GM12878 (cell line): ENCODE measurements at regions not wholly inside any gene's neighbourhood (a gene's known extent, or its start where the extent isn't known, plus 50 kb on each side); places are given as distances from the start of the nearest gene placed in this dataset.
A peak's percentile ranks its signal among the peaks of the same experiment; 100 is the strongest.

Source experiments
- ATAC-seq: fragments of 200-7000 bp; cut with Tn5 transposase; 3 replicates; pipeline ENCODE4 v1.9.1; 2020; ENCODE audit warnings: mild to moderate bottlenecking, moderate library complexity
- BruUV-seq: library from RNA; stranded (reverse); fragments of 400-500 nt; replicated peaks from 2 replicates; lab custom pipeline; 2021; lab: Mats Ljungman, UMichigan
- CTCF ChIA-PET: fragments of 300-600 bp; sonication (Branson Sonifier 250); formaldehyde crosslinking; extraction: SDS; loops from one replicate; lab custom pipeline; 2021; ENCODE audit warnings: inconsistent platforms; lab: Yijun Ruan, JAX
- POLR2A ChIA-PET: fragments of 350-600 bp; formaldehyde crosslinking; extraction: SDS; loops from one replicate; lab custom pipeline; 2021; ENCODE audit warnings: inconsistent platforms; lab: Charles Lee
- RAD21 ChIA-PET: fragments of 300-600 bp; sonication (Branson Sonifier 250); formaldehyde crosslinking; loops from one replicate; lab custom pipeline; 2023; ENCODE audit warnings: antibody characterized with exemption; ENCODE audit not compliant: unreplicated experiment; lab: Charles Lee
- SMC1A ChIA-PET: fragments of 300-600 bp; sonication (Branson Sonifier 250); formaldehyde crosslinking; loops from one replicate; lab custom pipeline; 2023; ENCODE audit not compliant: unreplicated experiment, uncharacterized antibody; lab: Charles Lee
- DNase-seq: peaks from one replicate; pipeline ENCODE4 v3.0.0-alpha.2; 2011; ENCODE audit warnings: low read depth, low spot score
- FAIRE-seq: peaks from 3 replicates; lab custom pipeline; 2011; peaks lifted over from hg19 to GRCh38; lab: Jason Lieb, UNC
- H2AFZ ChIP-seq: 2 replicates; pipeline ENCODE4 v1.6.0; 2011; ENCODE audit warnings: low read depth, low read length, control low read depth; ENCODE audit not compliant: control insufficient read depth
- H3K27ac ChIP-seq: 2 replicates; pipeline ENCODE4 v1.5.1; 2011; ENCODE audit warnings: control low read depth; ENCODE audit not compliant: control insufficient read depth, insufficient read depth
- H3K27me3 ChIP-seq, 2 experiments: replicated peaks in 1 of 2; 2 replicates each; pipeline versions ENCODE4 v1.6.0 to v1.6.1; 2011; ENCODE audit warnings: low read length in 1 of 2; ENCODE audit not compliant: control insufficient read depth in 2 of 2, insufficient read depth in 2 of 2
- H3K36me3 ChIP-seq, 2 experiments: 2 replicates each; pipeline ENCODE4 v1.5.1; 2011; ENCODE audit warnings: low read length in 1 of 2; ENCODE audit not compliant: control insufficient read depth in 2 of 2, insufficient read depth in 2 of 2
- H3K4me1 ChIP-seq: 2 replicates; pipeline ENCODE4 v1.6.1; 2011; ENCODE audit warnings: mild to moderate bottlenecking, low read length, moderate library complexity, mixed read lengths; ENCODE audit not compliant: control insufficient read depth, insufficient read depth
- H3K4me2 ChIP-seq: 2 replicates; pipeline ENCODE4 v1.6.0; 2011; ENCODE audit warnings: control low read depth; ENCODE audit not compliant: control insufficient read depth, insufficient read depth
- H3K4me3 ChIP-seq: fragments of 200-600 bp; sonication (generic); 2 replicates; pipeline ENCODE4 v1.5.1; 2016
- H3K79me2 ChIP-seq: 2 replicates; pipeline ENCODE4 v1.6.0; 2011; ENCODE audit warnings: low read length; ENCODE audit not compliant: control insufficient read depth, insufficient read depth
- H3K9ac ChIP-seq: 2 replicates; pipeline ENCODE4 v1.8.0; 2011; ENCODE audit warnings: low read length, control low read depth, mixed read lengths; ENCODE audit not compliant: control insufficient read depth, insufficient read depth
- H3K9me3 ChIP-seq: replicated peaks from 3 replicates; pipeline ENCODE4 v1.5.1; 2011; ENCODE audit warnings: mild to moderate bottlenecking, low read length; ENCODE audit not compliant: control insufficient read depth, insufficient read depth
- H4K20me1 ChIP-seq: 2 replicates; pipeline ENCODE4 v1.6.0; 2011; ENCODE audit not compliant: control insufficient read depth, insufficient read depth
- CEBPB ChIP-seq, 2 experiments: fragments of 150-350 bp in 1 of 2; IDR thresholded peaks; 2 replicates each; pipeline ENCODE4 v1.6.1; 2012 to 2014; ENCODE audit warnings: low read depth in 2 of 2, low read length in 2 of 2, borderline replicate concordance in 1 of 2, inconsistent platforms in 1 of 2
- CHD1 ChIP-seq: IDR thresholded peaks from 2 replicates; pipeline ENCODE4 v1.6.1; 2012; ENCODE audit warnings: low read depth, low read length, improper control_type of control experiment
- EP300 ChIP-seq, 2 experiments: fragments of 150-350 bp in 1 of 2; IDR thresholded peaks; 2 replicates each; pipeline ENCODE4 v1.6.1; 2011 to 2012; ENCODE audit warnings: low read depth in 2 of 2, low read length in 2 of 2, borderline replicate concordance in 1 of 2, improper control_type of control experiment in 1 of 2, inconsistent platforms in 1 of 2; ENCODE audit not compliant: control insufficient read depth in 1 of 2
- HDAC6 ChIP-seq: fragments of 200-600 bp; sonication (generic); IDR thresholded peaks from one replicate; pipeline ENCODE4 v1.8.0; 2017; ENCODE audit warnings: antibody characterized with exemption; ENCODE audit not compliant: unreplicated experiment
- IKZF2 ChIP-seq, 2 experiments: fragments of 450-650 bp; IDR thresholded peaks; 2 replicates each; pipeline ENCODE4 v1.6.1; 2017; ENCODE audit warnings: mild to moderate bottlenecking in 2 of 2, moderate library complexity in 2 of 2
- RBBP5 ChIP-seq: fragments of 200-600 bp; sonication (generic); conservative IDR thresholded peaks from 2 replicates; pipeline ENCODE4 v1.6.1; 2016
- RUNX3 ChIP-seq: IDR thresholded peaks from 2 replicates; pipeline ENCODE4 v1.6.1; 2012; ENCODE audit warnings: low read length, inconsistent platforms
- SIN3A ChIP-seq: IDR thresholded peaks from 2 replicates; pipeline ENCODE4 v1.6.1; 2012; ENCODE audit warnings: low read depth, low read length, improper control_type of control experiment
- SPI1 ChIP-seq: IDR thresholded peaks from 2 replicates; pipeline ENCODE4 v1.6.1; 2011; ENCODE audit warnings: low read depth, mild to moderate bottlenecking, low read length, moderate library complexity, borderline replicate concordance; ENCODE audit not compliant: insufficient read depth
- WGBS: methylation state at CpG from one replicate; pipeline ENCODE4 v1.1.6; 2016; ENCODE audit warnings: low lambda C conversion rate; ENCODE audit not compliant: insufficient replicate concordance, insufficient coverage; ENCODE audit errors: missing lambda C conversion rate; 5-methylcytosine and 5-hydroxymethylcytosine counted together
- in situ Hi-C: fragments of 300-500 bp; cut with MboI; formaldehyde crosslinking; loops from 9 replicates; pipeline ENCODE4 v1.14.3; 2018; ENCODE audit warnings: mixed read lengths
- intact Hi-C: fragments of 100-400 bp; cut with micrococcal nuclease; formaldehyde crosslinking; loops from one replicate; pipeline ENCODE4 v1.14.2; 2022; ENCODE audit not compliant: unreplicated experiment
- TF ChIP-seq, protein P1 (sequence below): fragments of 150-350 bp; IDR thresholded peaks from 2 replicates; pipeline ENCODE4 v1.6.1; 2014; ENCODE audit warnings: mild to moderate bottlenecking, low read depth, low read length
- TF ChIP-seq, protein P2 (sequence below): fragments of 450-650 bp; formaldehyde crosslinking; IDR thresholded peaks from 2 replicates; pipeline ENCODE4 v1.4.0; 2020; ENCODE audit warnings: mild to moderate bottlenecking, moderate library complexity
- TF ChIP-seq, protein P3 (sequence below): fragments of 450-650 bp; IDR thresholded peaks from 2 replicates; pipeline ENCODE4 v1.6.1; 2016; ENCODE audit warnings: mild to moderate bottlenecking

DNA sequence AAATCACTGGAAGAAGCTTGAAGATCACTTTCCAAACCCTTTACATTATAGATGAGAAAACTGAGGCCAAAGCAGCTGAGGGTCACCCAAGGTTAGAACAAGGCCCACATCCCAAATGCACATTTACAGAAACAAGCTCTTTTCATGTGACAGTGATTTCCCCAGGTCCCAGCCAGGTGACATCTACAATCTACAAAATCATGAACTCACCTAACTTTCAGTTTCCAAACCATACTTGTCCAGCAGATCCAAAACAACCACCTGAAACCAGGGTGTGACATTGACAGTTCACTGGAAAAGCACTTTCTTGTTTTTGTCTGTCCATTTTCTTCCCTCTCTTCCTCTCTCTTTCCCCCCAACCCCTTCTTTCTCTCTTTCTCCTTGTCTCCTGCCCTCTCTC, 132.2 kb upstream of the PRICKLE2 start:
- FAIRE-seq = no peak

DNA sequence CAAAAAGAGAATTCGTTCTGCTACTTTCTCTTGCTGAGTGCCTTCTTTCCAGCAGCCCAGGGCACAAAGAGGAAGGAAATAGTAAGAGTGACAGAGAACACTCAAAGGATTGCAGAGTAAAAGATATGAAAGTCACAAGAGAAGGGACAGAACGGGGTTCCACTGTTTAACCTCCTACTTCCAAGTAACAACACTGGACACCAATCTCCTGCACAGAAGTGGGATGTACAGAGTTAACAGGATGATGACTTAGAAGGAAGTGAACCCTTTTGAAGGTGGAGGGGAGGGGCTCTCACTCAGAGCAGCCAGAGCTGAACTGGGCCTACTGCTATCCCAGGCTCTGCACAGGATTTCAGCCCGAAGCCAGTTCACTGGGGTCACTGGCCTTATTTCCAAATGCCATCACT, 130.1 kb upstream of the PRICKLE2 start:
- H3K4me2 ChIP-seq = no peak overlapping the region
- 11% methylated on average over 3 of the region's 3 CpGs for WGBS
- H2AFZ ChIP-seq = no peak overlapping the region

More for the DNA sequence above, 132.2 kb upstream of the PRICKLE2 start:
- Histone ChIP-seq H3K27ac (no peak overlapping the region), H3K27me3 (no peaks in the 10 kb centered on the region; a peak in 1 of 4 replicates), H3K4me3 (no peak overlapping the region), H4K20me1 (no peaks in the 10 kb centered on the region), H3K4me1 (no peaks in the 10 kb centered on the region), H2AFZ (no peak overlapping the region), H3K36me3 (no peaks in the 10 kb centered on the region), H3K4me2 (no peak overlapping the region), H3K79me2 (no peaks in the 10 kb centered on the region), H3K9me3 (no peaks in the 10 kb centered on the region), H3K9ac (no peak overlapping the region)
- CTCF ChIA-PET = interaction anchor here (0.9 to 2.6 kb wide), 5 partner anchors 10 to 106 kb away, joined by 3 to 6 read pairs (median 4); no protein-coding TSS in a partner anchor
- POLR2A ChIA-PET = no interaction called here
- ATAC-seq = no peak
- no peak for DNase-seq
- SMC1A ChIA-PET = interaction anchor here (0.8 to 7.6 kb wide), 14 partner anchors 8 to 133 kb away, joined by 3 to 43 read pairs (median 4); partner anchors contain the start of gene PRICKLE2
- in situ Hi-C loops = no loop called here
- intact Hi-C loops = no loop called here
- BruUV-seq = no TSS peak
- RAD21 ChIA-PET = interaction anchor here (1.1 to 3.2 kb wide), 7 partner anchors 13 to 133 kb away, joined by 3 to 10 read pairs (median 6); no protein-coding TSS in a partner anchor
- TF ChIP-seq, protein P1, sequence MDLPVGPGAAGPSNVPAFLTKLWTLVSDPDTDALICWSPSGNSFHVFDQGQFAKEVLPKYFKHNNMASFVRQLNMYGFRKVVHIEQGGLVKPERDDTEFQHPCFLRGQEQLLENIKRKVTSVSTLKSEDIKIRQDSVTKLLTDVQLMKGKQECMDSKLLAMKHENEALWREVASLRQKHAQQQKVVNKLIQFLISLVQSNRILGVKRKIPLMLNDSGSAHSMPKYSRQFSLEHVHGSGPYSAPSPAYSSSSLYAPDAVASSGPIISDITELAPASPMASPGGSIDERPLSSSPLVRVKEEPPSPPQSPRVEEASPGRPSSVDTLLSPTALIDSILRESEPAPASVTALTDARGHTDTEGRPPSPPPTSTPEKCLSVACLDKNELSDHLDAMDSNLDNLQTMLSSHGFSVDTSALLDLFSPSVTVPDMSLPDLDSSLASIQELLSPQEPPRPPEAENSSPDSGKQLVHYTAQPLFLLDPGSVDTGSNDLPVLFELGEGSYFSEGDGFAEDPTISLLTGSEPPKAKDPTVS = no peak
- no peak for TF ChIP-seq RBBP5
- no peak for TF ChIP-seq EP300 (IDR thresholded peaks at IDR 0.05; ENCODE audit: borderline replicate concordance in 1 of 2, control insufficient read depth in 1 of 2, low read depth in 2 of 2, low read length in 2 of 2)
- TF ChIP-seq RUNX3 = no peak
- TF ChIP-seq SIN3A = no peak
- no peak for TF ChIP-seq CEBPB (IDR thresholded peaks at IDR 0.05; ENCODE audit: borderline replicate concordance in 1 of 2, low read depth in 2 of 2, low read length in 2 of 2)
- no peak for TF ChIP-seq CHD1
- TF ChIP-seq IKZF2 (IDR thresholded peaks at IDR 0.05) = peak; percentile 30 to 41; a peak in 2 of 4 replicates

More for the DNA sequence above, 130.1 kb upstream of the PRICKLE2 start:
- H3K36me3 ChIP-seq = no peaks in the 10 kb centered on the region
- H3K27ac ChIP-seq = no peak overlapping the region
- FAIRE-seq (no peak), DNase-seq (no peak)
- no peaks in the 10 kb centered on the region for H3K4me1 ChIP-seq
- no peaks in the 10 kb centered on the region for H3K79me2 ChIP-seq
- no peaks in the 10 kb centered on the region; a peak in 1 of 4 replicates for H3K27me3 ChIP-seq
- ChIA-PET RAD21 (interaction anchor here (0.8 to 3.2 kb wide), 5 partner anchors 10 to 131 kb away, joined by 3 to 10 read pairs (median 3); partner anchors contain the start of gene PRICKLE2), SMC1A (interaction anchor here (1.0 to 7.6 kb wide), 9 partner anchors 8 to 109 kb away, joined by 3 to 43 read pairs (median 5); no protein-coding TSS in a partner anchor)
- in situ Hi-C loops (no loop called here), intact Hi-C loops (no loop called here)
- H3K9ac ChIP-seq = no peak overlapping the region
- no TSS peak for BruUV-seq
- no peak for TF ChIP-seq RUNX3
- TF ChIP-seq SPI1 = peak; percentile 37; the same call in 1 of the 2 replicates
- TF ChIP-seq HDAC6 = no peak
- TF ChIP-seq, protein P2, sequence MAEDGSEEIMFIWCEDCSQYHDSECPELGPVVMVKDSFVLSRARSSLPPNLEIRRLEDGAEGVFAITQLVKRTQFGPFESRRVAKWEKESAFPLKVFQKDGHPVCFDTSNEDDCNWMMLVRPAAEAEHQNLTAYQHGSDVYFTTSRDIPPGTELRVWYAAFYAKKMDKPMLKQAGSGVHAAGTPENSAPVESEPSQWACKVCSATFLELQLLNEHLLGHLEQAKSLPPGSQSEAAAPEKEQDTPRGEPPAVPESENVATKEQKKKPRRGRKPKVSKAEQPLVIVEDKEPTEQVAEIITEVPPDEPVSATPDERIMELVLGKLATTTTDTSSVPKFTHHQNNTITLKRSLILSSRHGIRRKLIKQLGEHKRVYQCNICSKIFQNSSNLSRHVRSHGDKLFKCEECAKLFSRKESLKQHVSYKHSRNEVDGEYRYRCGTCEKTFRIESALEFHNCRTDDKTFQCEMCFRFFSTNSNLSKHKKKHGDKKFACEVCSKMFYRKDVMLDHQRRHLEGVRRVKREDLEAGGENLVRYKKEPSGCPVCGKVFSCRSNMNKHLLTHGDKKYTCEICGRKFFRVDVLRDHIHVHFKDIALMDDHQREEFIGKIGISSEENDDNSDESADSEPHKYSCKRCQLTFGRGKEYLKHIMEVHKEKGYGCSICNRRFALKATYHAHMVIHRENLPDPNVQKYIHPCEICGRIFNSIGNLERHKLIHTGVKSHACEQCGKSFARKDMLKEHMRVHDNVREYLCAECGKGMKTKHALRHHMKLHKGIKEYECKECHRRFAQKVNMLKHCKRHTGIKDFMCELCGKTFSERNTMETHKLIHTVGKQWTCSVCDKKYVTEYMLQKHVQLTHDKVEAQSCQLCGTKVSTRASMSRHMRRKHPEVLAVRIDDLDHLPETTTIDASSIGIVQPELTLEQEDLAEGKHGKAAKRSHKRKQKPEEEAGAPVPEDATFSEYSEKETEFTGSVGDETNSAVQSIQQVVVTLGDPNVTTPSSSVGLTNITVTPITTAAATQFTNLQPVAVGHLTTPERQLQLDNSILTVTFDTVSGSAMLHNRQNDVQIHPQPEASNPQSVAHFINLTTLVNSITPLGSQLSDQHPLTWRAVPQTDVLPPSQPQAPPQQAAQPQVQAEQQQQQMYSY = no peak
- TF ChIP-seq, protein P3, sequence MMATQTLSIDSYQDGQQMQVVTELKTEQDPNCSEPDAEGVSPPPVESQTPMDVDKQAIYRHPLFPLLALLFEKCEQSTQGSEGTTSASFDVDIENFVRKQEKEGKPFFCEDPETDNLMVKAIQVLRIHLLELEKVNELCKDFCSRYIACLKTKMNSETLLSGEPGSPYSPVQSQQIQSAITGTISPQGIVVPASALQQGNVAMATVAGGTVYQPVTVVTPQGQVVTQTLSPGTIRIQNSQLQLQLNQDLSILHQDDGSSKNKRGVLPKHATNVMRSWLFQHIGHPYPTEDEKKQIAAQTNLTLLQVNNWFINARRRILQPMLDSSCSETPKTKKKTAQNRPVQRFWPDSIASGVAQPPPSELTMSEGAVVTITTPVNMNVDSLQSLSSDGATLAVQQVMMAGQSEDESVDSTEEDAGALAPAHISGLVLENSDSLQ = 0 out of 2 replicates have a peak, but pooled peaks have one; percentile 8
- TF ChIP-seq, all 136 proteins: peak for 2
- ATAC-seq = peak; percentile 48
- no peaks in the 10 kb centered on the region for H4K20me1 ChIP-seq
- no peaks in the 10 kb centered on the region for H3K9me3 ChIP-seq
- POLR2A ChIA-PET = no interaction called here
- CTCF ChIA-PET = interaction anchor here (1.1 to 2.6 kb wide), 4 partner anchors 8 to 130 kb away, joined by 4 to 6 read pairs (median 5); partner anchors contain the start of gene PRICKLE2
- H3K4me3 ChIP-seq = no peak overlapping the region
